H1 (cell line): ENCODE measurements at regions not wholly inside any gene's neighbourhood (a gene's known extent, or its start where the extent isn't known, plus 50 kb on each side); places are given as distances from the start of the nearest gene placed in this dataset.

Experiments
- BRCA1 ChIP-seq: IDR thresholded peaks from 2 replicates; pipeline ENCODE4 v1.6.1; 2012; ENCODE audit warnings: low read depth, low read length, improper control_type of control experiment
- KDM4A ChIP-seq: IDR thresholded peaks from one replicate; pipeline ENCODE4 v1.7.1; 2012; ENCODE audit warnings: low read depth, mild to moderate bottlenecking, moderate library complexity, low read length, inconsistent platforms; ENCODE audit not compliant: severe bottlenecking
- POLR2A ChIP-seq, 2 experiments: IDR thresholded peaks; 1 replicate in 1 of 2; 2 replicates in 1 of 2; pipeline ENCODE4 v1.6.1; 2011; ENCODE audit warnings: low read depth in 2 of 2, low read length in 2 of 2, mild to moderate bottlenecking in 2 of 2; ENCODE audit errors: control extremely low read depth in 1 of 2
- POLR2AphosphoS5 ChIP-seq: IDR thresholded peaks from 2 replicates; pipeline ENCODE4 v1.6.1; 2011; ENCODE audit warnings: low read depth, low read length
- TAF1 ChIP-seq: IDR thresholded peaks from 2 replicates; pipeline ENCODE4 v1.6.1; 2011; ENCODE audit warnings: mild to moderate bottlenecking, low read depth, low read length
- TF ChIP-seq, protein P1 (sequence below), 3 experiments: IDR thresholded peaks; 1 replicate in 2 of 3; 2 replicates in 1 of 3; pipeline versions ENCODE4 v1.5.1 to v1.6.1; 2011; ENCODE audit warnings: low read length in 3 of 3, mild to moderate bottlenecking in 3 of 3, inconsistent platforms in 2 of 3, low read depth in 1 of 3, moderate library complexity in 1 of 3; ENCODE audit not compliant: insufficient read depth in 1 of 3; ENCODE audit errors: control extremely low read depth in 1 of 3
- TF ChIP-seq, protein P2 (sequence below): IDR thresholded peaks from 2 replicates; pipeline ENCODE4 v1.6.1; 2012; ENCODE audit warnings: inconsistent platforms

DNA sequence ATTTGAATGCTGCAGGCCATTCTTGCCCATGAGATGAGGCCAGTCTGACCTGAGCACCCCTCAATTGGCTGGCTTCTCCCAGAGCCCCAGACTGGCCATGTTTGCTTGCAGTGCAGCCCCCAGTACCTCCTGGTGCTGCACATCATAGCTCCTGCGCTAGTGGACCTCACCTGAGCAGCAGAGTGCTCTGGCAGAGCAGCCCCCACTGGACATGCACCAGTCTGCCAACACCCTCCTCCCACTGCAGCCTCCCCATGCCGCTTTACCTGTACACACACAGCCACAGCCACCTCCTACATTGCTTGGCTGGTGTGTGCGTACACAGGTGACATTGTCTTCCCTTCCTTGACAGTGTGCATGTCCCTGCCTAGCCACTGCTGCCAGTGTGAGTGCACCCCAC is 940.2 kb downstream of the EFNA5 start:
- TF ChIP-seq POLR2A (IDR thresholded peaks at IDR 0.05; ENCODE audit: control extremely low read depth in 1 of 2, low read depth in 2 of 2, low read length in 2 of 2), result no peak
- TF ChIP-seq, protein P1, sequence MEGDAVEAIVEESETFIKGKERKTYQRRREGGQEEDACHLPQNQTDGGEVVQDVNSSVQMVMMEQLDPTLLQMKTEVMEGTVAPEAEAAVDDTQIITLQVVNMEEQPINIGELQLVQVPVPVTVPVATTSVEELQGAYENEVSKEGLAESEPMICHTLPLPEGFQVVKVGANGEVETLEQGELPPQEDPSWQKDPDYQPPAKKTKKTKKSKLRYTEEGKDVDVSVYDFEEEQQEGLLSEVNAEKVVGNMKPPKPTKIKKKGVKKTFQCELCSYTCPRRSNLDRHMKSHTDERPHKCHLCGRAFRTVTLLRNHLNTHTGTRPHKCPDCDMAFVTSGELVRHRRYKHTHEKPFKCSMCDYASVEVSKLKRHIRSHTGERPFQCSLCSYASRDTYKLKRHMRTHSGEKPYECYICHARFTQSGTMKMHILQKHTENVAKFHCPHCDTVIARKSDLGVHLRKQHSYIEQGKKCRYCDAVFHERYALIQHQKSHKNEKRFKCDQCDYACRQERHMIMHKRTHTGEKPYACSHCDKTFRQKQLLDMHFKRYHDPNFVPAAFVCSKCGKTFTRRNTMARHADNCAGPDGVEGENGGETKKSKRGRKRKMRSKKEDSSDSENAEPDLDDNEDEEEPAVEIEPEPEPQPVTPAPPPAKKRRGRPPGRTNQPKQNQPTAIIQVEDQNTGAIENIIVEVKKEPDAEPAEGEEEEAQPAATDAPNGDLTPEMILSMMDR (IDR thresholded peaks at IDR 0.05; ENCODE audit: control extremely low read depth in 1 of 3, insufficient read depth in 1 of 3, low read depth in 1 of 3, low read length in 3 of 3), result no peak
- no peak for TF ChIP-seq TAF1
- TF ChIP-seq, protein P2, sequence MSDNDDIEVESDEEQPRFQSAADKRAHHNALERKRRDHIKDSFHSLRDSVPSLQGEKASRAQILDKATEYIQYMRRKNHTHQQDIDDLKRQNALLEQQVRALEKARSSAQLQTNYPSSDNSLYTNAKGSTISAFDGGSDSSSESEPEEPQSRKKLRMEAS, result no peak
- no peak for TF ChIP-seq KDM4A
- TF ChIP-seq POLR2AphosphoS5, result no peak
- no peak for TF ChIP-seq BRCA1
